ENCODE measurements at regions not wholly inside any gene's neighbourhood (a gene's known extent, or its start where the extent isn't known, plus 50 kb on each side); places are given as distances from the start of the nearest gene placed in this dataset.

- TF ChIP-seq CREB1 (CRISPR knock-in tag; IDR thresholded peaks at IDR 0.05; ENCODE audit: low read depth) (no peak), ZNF331 (CRISPR knock-in tag; IDR thresholded peaks at IDR 0.05; ENCODE audit: low read depth) (no peak), STAT1 (IDR thresholded peaks at IDR 0.05; ENCODE audit: unreplicated experiment) (no peak), ZNF462 (CRISPR knock-in tag; IDR thresholded peaks at IDR 0.05) (no peak)
Measured at GRCh38 chr21:30101967-30102366, 64.6 kb downstream of the CLDN17 start (continued).

DNA sequence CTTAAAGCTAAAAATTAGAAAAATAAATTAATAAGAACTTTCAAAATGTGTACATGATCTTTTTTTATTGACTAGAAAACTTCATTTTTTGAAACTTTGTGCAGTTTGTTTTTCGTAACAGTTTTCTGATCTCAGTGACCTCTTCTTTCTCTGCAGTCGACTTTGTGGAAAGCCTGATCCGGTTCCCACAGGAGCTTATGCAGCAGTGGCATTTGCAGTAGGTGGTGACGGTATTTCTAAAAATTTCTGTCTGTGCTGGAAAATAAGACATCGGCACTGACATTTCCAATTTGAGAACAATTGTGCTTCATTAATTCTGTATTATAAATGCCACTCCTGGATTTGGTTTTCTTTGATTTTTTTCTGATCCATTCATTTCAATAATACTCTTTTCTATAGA is 68.8 kb downstream of the CLDN17 start:
- Mint-ChIP-seq H3K4me1 (peaks cover 15% of the 10 kb centered on the region), H3K27ac (no peak overlapping the region), H3K36me3 (ENCODE audit: low read depth) (no peaks in the 10 kb centered on the region), H3K9me3 (no peaks in the 10 kb centered on the region), H3K27me3 (ENCODE audit: insufficient read depth, low read depth, poor library complexity) (peaks cover 2% of the 10 kb centered on the region), H3K4me3 (no peak overlapping the region)
- Histone ChIP-seq H3K79me2 (replicated peaks; ENCODE audit: insufficient read depth) (no peaks in the 10 kb centered on the region), H3F3A (replicated peaks; ENCODE audit: low read depth) (no peaks in the 10 kb centered on the region), H4K20me1 (replicated peaks; ENCODE audit: insufficient read depth) (no peaks in the 10 kb centered on the region), H3K4me1 (ENCODE audit: insufficient read depth) (peaks cover 10% of the 10 kb centered on the region; the same call in 1 of the 2 replicates), H3K27me3 (ENCODE audit: insufficient read depth) (no peaks in the 10 kb centered on the region), H3K4me3 (no peak overlapping the region), H3K27ac (ENCODE audit: low read depth) (no peak overlapping the region), H3K9me2 (ENCODE audit: insufficient read depth) (no peaks in the 10 kb centered on the region), H3K36me3 (ENCODE audit: insufficient read depth) (no peaks in the 10 kb centered on the region), H3K4me2 (no peak overlapping the region), H2AFZ (no peak overlapping the region)
- DNase-seq (ENCODE audit: low spot score): no peak
- ATAC-seq: no peak
- no peak for TF ChIP-seq ZNF114 (CRISPR knock-in tag; IDR thresholded peaks at IDR 0.05)
- no peak for TF ChIP-seq POLR2AphosphoS5 (IDR thresholded peaks at IDR 0.05; ENCODE audit: low read depth)
- no peak for TF ChIP-seq ZNF331 (CRISPR knock-in tag; IDR thresholded peaks at IDR 0.05; ENCODE audit: low read depth)
- TF ChIP-seq JUNB (IDR thresholded peaks at IDR 0.05; ENCODE audit: unreplicated experiment): no peak
- no peak for TF ChIP-seq EZH2phosphoT487 (IDR thresholded peaks at IDR 0.05; ENCODE audit: unreplicated experiment)
- TF ChIP-seq, protein P1, sequence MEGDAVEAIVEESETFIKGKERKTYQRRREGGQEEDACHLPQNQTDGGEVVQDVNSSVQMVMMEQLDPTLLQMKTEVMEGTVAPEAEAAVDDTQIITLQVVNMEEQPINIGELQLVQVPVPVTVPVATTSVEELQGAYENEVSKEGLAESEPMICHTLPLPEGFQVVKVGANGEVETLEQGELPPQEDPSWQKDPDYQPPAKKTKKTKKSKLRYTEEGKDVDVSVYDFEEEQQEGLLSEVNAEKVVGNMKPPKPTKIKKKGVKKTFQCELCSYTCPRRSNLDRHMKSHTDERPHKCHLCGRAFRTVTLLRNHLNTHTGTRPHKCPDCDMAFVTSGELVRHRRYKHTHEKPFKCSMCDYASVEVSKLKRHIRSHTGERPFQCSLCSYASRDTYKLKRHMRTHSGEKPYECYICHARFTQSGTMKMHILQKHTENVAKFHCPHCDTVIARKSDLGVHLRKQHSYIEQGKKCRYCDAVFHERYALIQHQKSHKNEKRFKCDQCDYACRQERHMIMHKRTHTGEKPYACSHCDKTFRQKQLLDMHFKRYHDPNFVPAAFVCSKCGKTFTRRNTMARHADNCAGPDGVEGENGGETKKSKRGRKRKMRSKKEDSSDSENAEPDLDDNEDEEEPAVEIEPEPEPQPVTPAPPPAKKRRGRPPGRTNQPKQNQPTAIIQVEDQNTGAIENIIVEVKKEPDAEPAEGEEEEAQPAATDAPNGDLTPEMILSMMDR (conservative IDR thresholded peaks at IDR 0.05; ENCODE audit: low read depth in 2 of 2): no peak
- no peak for TF ChIP-seq CREB1 (CRISPR knock-in tag; IDR thresholded peaks at IDR 0.05; ENCODE audit: low read depth)
- no peak for TF ChIP-seq ZNF462 (CRISPR knock-in tag; IDR thresholded peaks at IDR 0.05)

Measured in GM23338 (cell line).